ENCODE measurements at regions not wholly inside any gene's neighbourhood (a gene's known extent, or its start where the extent isn't known, plus 50 kb on each side); places are given as distances from the start of the nearest gene placed in this dataset.

DNA sequence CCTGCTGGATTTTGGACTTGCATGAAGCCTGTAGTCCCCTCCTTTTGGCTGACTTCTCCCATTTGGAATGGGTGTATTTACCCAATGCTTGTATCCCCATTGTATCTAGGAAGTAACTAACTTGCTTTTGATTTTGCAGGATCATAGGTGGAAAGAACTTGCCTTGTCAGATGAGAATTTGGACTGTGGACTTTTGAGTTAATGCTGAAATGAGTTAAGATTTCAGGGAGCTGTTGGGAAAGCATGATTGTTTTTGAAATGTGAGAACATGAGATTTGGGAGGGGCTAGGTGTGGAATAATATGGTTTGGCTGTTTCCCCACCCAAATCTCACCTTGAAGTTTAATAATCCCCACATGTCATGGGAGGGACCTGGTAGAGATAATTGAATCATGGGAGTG is 189.6 kb upstream of the CDKN2B start:
- TF ChIP-seq, protein P1, sequence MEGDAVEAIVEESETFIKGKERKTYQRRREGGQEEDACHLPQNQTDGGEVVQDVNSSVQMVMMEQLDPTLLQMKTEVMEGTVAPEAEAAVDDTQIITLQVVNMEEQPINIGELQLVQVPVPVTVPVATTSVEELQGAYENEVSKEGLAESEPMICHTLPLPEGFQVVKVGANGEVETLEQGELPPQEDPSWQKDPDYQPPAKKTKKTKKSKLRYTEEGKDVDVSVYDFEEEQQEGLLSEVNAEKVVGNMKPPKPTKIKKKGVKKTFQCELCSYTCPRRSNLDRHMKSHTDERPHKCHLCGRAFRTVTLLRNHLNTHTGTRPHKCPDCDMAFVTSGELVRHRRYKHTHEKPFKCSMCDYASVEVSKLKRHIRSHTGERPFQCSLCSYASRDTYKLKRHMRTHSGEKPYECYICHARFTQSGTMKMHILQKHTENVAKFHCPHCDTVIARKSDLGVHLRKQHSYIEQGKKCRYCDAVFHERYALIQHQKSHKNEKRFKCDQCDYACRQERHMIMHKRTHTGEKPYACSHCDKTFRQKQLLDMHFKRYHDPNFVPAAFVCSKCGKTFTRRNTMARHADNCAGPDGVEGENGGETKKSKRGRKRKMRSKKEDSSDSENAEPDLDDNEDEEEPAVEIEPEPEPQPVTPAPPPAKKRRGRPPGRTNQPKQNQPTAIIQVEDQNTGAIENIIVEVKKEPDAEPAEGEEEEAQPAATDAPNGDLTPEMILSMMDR (IDR thresholded peaks at IDR 0.05): no peak
- TF ChIP-seq EP300 (IDR thresholded peaks at IDR 0.05): no peak
- no peak for TF ChIP-seq POLR2A (IDR thresholded peaks at IDR 0.05)
- TF ChIP-seq POLR2AphosphoS5 (IDR thresholded peaks at IDR 0.05): no peak

Data from suprapubic skin (tissue), 4 donors.